SU-DHL-6 (cell line): ENCODE measurements at regions not wholly inside any gene's neighbourhood (a gene's known extent, or its start where the extent isn't known, plus 50 kb on each side); places are given as distances from the start of the nearest gene placed in this dataset.

ENCODE experiments used
- CTCF ChIP-seq: fragments of 200-600 bp; sonication (generic); IDR thresholded peaks from one replicate; pipeline ENCODE4 v1.5.1; 2017; ENCODE audit warnings: antibody characterized with exemption, mild to moderate bottlenecking, low read length, moderate library complexity; ENCODE audit not compliant: insufficient read depth, poor library complexity, severe bottlenecking
- EZH2phosphoT487 ChIP-seq: fragments of 200-600 bp; sonication (generic), shearing (Covaris generic); conservative IDR thresholded peaks from 2 replicates; pipeline ENCODE4 v1.6.1; 2018; ENCODE audit warnings: mild to moderate bottlenecking, antibody characterized with exemption, low read length, moderate library complexity, mixed read lengths

GRCh38 chr19:23554548-23554947, 132.5 kb downstream of the ZNF675 start:
- no peak for TF ChIP-seq CTCF
- no peak for TF ChIP-seq EZH2phosphoT487
